ENCODE measurements at regions not wholly inside any gene's neighbourhood (a gene's known extent, or its start where the extent isn't known, plus 50 kb on each side); places are given as distances from the start of the nearest gene placed in this dataset.

- DNase-seq, result no peak
These were observed 173.5 kb downstream of the C5orf15 start for GRCh38 chr5:133794771-133795415.

- DNase-seq, result no peak
These were observed 174.5 kb downstream of the C5orf15 start for GRCh38 chr5:133793756-133794465.

GRCh38 chr5:133792655-133793054 is 175.8 kb downstream of the C5orf15 start:
- DNase-seq, result no peak

GRCh38 chr5:133792024-133792423 is 176.4 kb downstream of the C5orf15 start:
- no peak for DNase-seq

- DNase-seq, result no peak
These were observed 177.5 kb downstream of the C5orf15 start for GRCh38 chr5:133790898-133791297.

GRCh38 chr5:133789428-133789827 is 177.1 kb upstream of the FSTL4 start:
- no peak for DNase-seq

- DNase-seq, result no peak
These were observed 175.8 kb upstream of the FSTL4 start for GRCh38 chr5:133788121-133788520.

- no peak for DNase-seq
These were observed 174.1 kb upstream of the FSTL4 start for GRCh38 chr5:133786420-133786819.

- DNase-seq, result no peak
These were observed 172.8 kb upstream of the FSTL4 start for GRCh38 chr5:133785182-133785581.

GRCh38 chr5:133783481-133783880 is 171.1 kb upstream of the FSTL4 start:
- no peak for DNase-seq

GRCh38 chr5:133782736-133783135 is 170.4 kb upstream of the FSTL4 start:
- DNase-seq, result no peak

- no peak for DNase-seq
These were observed 169.3 kb upstream of the FSTL4 start for GRCh38 chr5:133781436-133782225.

- DNase-seq, result no peak
These were observed 168.4 kb upstream of the FSTL4 start for GRCh38 chr5:133780619-133781280.

- DNase-seq, result no peak
These were observed 167.6 kb upstream of the FSTL4 start for GRCh38 chr5:133779828-133780475.

GRCh38 chr5:133778636-133779035 is 166.3 kb upstream of the FSTL4 start:
- no peak for DNase-seq

GRCh38 chr5:133777951-133778350 is 165.6 kb upstream of the FSTL4 start:
- DNase-seq, result no peak

GRCh38 chr5:133775584-133776304 is 163.4 kb upstream of the FSTL4 start:
- DNase-seq, result no peak

GRCh38 chr5:133773247-133774202 is 161.2 kb upstream of the FSTL4 start:
- no peak for DNase-seq

GRCh38 chr5:133769842-133770241 is 157.5 kb upstream of the FSTL4 start:
- DNase-seq, result no peak

GRCh38 chr5:133763744-133764143 is 151.4 kb upstream of the FSTL4 start:
- DNase-seq, result no peak

GRCh38 chr5:133761632-133762031 is 149.3 kb upstream of the FSTL4 start:
- DNase-seq, result no peak
